LoVo (cell line): ENCODE measurements at regions not wholly inside any gene's neighbourhood (a gene's known extent, or its start where the extent isn't known, plus 50 kb on each side); places are given as distances from the start of the nearest gene placed in this dataset.

Source experiments
- DNase-seq: peaks from one replicate; pipeline ENCODE4 v3.0.0-alpha.2; 2016; ENCODE audit warnings: low spot score

GRCh38 chr17:45720386-45720785, 63.7 kb upstream of the CRHR1 start:
- DNase-seq, result no peak

GRCh38 chr17:45722161-45722560, 62.0 kb upstream of the CRHR1 start:
- no peak for DNase-seq

- no peak for DNase-seq
These were observed 54.7 kb upstream of the CRHR1 start for GRCh38 chr17:45729294-45729907.

- DNase-seq, result no peak
These were observed 53.9 kb upstream of the CRHR1 start for GRCh38 chr17:45730192-45730591.

GRCh38 chr17:45731459-45731858, 52.7 kb upstream of the CRHR1 start:
- DNase-seq, result no peak

GRCh38 chr17:45732926-45733505, 51.1 kb upstream of the CRHR1 start:
- DNase-seq, result no peak

- DNase-seq, result no peak
These were observed 50.3 kb upstream of the CRHR1 start for GRCh38 chr17:45733781-45734180.
